H1 (cell line): ENCODE measurements at regions not wholly inside any gene's neighbourhood (a gene's known extent, or its start where the extent isn't known, plus 50 kb on each side); places are given as distances from the start of the nearest gene placed in this dataset.

Experiments
- CTCF ChIA-PET: fragments of 300-600 bp; sonication (Branson Sonifier 250); formaldehyde crosslinking; loops from one replicate; lab custom pipeline; 2021; ENCODE audit not compliant: partially characterized antibody; lab: Charles Lee
- POLR2A ChIA-PET: fragments of 300-600 bp; sonication (Branson Sonifier 250); formaldehyde crosslinking; loops from one replicate; lab custom pipeline; 2021; ENCODE audit warnings: inconsistent platforms; ENCODE audit not compliant: partially characterized antibody; lab: Charles Lee
- DNase-seq, 2 experiments: peaks; one replicate each; pipeline versions ENCODE4 v3.0.0 to v3.0.0-alpha.2; 2010 to 2022; ENCODE audit warnings: low spot score in 2 of 2, low read depth in 1 of 2, mixed read lengths in 1 of 2
- FAIRE-seq: peaks from 2 replicates; lab custom pipeline; 2011; peaks lifted over from hg19 to GRCh38; lab: Jason Lieb, UNC
- H2AFZ ChIP-seq: 2 replicates; pipeline ENCODE4 v1.8.1; 2012; ENCODE audit warnings: low read length, inconsistent platforms
- H2AK5ac ChIP-seq: 2 replicates; pipeline ENCODE4 v1.6.1; 2013; ENCODE audit warnings: low read depth, low read length
- H2BK120ac ChIP-seq: replicated peaks from 2 replicates; pipeline ENCODE3; 2013; ENCODE audit warnings: low read depth, low read length, inconsistent platforms
- H2BK12ac ChIP-seq: 2 replicates; pipeline ENCODE4 v1.6.1; 2013; ENCODE audit warnings: low read depth, low read length
- H2BK15ac ChIP-seq: 2 replicates; pipeline ENCODE4 v1.6.1; 2013; ENCODE audit warnings: low read length
- H2BK20ac ChIP-seq: 2 replicates; pipeline ENCODE4 v1.6.1; 2013; ENCODE audit warnings: low read length
- H2BK5ac ChIP-seq: 2 replicates; pipeline ENCODE4 v1.6.1; 2013; ENCODE audit warnings: low read depth, low read length
- H3K14ac ChIP-seq: 2 replicates; pipeline ENCODE4 v1.6.1; 2013; ENCODE audit warnings: inconsistent platforms; ENCODE audit not compliant: insufficient read length
- H3K18ac ChIP-seq: 2 replicates; pipeline ENCODE4 v1.6.1; 2013; ENCODE audit warnings: low read length; ENCODE audit errors: extremely low read depth
- H3K23ac ChIP-seq: 2 replicates; pipeline ENCODE4 v1.6.1; 2013; ENCODE audit warnings: inconsistent platforms; ENCODE audit not compliant: insufficient read length
- H3K23me2 ChIP-seq: 2 replicates; pipeline ENCODE4 v1.6.1; 2013; ENCODE audit warnings: low read depth, low read length
- H3K27ac ChIP-seq: 2 replicates; pipeline ENCODE4 v1.6.1; 2011; ENCODE audit warnings: low read depth, low read length, inconsistent platforms
- H3K27me3 ChIP-seq, 4 experiments: replicated peaks in 1 of 4; 1 replicate in 1 of 4; 2 replicates in 3 of 4; pipeline versions ENCODE4 v1.6.1 to v1.8.1; 2011 to 2013; ENCODE audit warnings: low read length in 3 of 4, mild to moderate bottlenecking in 3 of 4, inconsistent platforms in 2 of 4, mixed read lengths in 2 of 4, moderate library complexity in 1 of 4; ENCODE audit not compliant: control insufficient read depth in 3 of 4, insufficient read depth in 3 of 4; ENCODE audit errors: extremely low read depth in 1 of 4
- H3K36me3 ChIP-seq, 4 experiments: 2 replicates each; pipeline versions ENCODE4 v1.6.1 to v1.8.1; 2011 to 2013; ENCODE audit warnings: mild to moderate bottlenecking in 4 of 4, low read length in 3 of 4, moderate library complexity in 2 of 4, control low read depth in 1 of 4, inconsistent platforms in 1 of 4; ENCODE audit not compliant: insufficient read depth in 4 of 4, control insufficient read depth in 2 of 4
- H3K4ac ChIP-seq: replicated peaks from 2 replicates; pipeline ENCODE3; 2013; ENCODE audit warnings: low read length, low read depth, mixed read lengths, inconsistent platforms; ENCODE audit not compliant: insufficient read length
- H3K4me1 ChIP-seq, 4 experiments: replicated peaks in 1 of 4; 1 replicate in 1 of 4; 2 replicates in 3 of 4; pipeline versions ENCODE4 v1.6.1 to v1.8.1; 2011 to 2013; ENCODE audit warnings: low read length in 3 of 4, inconsistent platforms in 2 of 4, mixed read lengths in 1 of 4; ENCODE audit not compliant: insufficient read depth in 4 of 4, control insufficient read depth in 3 of 4
- H3K4me2 ChIP-seq, 2 experiments: 2 replicates each; pipeline versions ENCODE4 v1.6.1 to v1.8.1; 2011 to 2013; ENCODE audit warnings: low read depth in 2 of 2, low read length in 2 of 2, control low read depth in 1 of 2, inconsistent platforms in 1 of 2, mild to moderate bottlenecking in 1 of 2; ENCODE audit not compliant: insufficient read depth in 1 of 2
- H3K4me3 ChIP-seq, 4 experiments: fragments of 200-600, 300-600 bp in 1 of 4; sonication (generic), shearing (Covaris generic), sonication (Bioruptor Twin) in 1 of 4; 2 replicates each; pipeline versions ENCODE4 v1.5.1 to v1.8.1; 2011 to 2016; ENCODE audit warnings: low read length in 4 of 4, low read depth in 3 of 4, control low read depth in 2 of 4, inconsistent platforms in 2 of 4, mild to moderate bottlenecking in 2 of 4, mixed read lengths in 1 of 4, moderate library complexity in 1 of 4; ENCODE audit not compliant: insufficient read depth in 2 of 4; ENCODE audit errors: extremely low read depth in 1 of 4
- H3K56ac ChIP-seq: replicated peaks from 2 replicates; pipeline ENCODE3; 2013; ENCODE audit warnings: low read depth, mild to moderate bottlenecking, mixed read lengths, low read length, inconsistent platforms; ENCODE audit not compliant: insufficient read length
- H3K79me1 ChIP-seq: 2 replicates; pipeline ENCODE4 v1.6.1; 2013; ENCODE audit warnings: low read depth, low read length, control low read depth
- H3K79me2 ChIP-seq, 2 experiments: 2 replicates each; pipeline versions ENCODE4 v1.6.1 to v1.8.1; 2012 to 2013; ENCODE audit warnings: low read length in 2 of 2, mild to moderate bottlenecking in 2 of 2, inconsistent platforms in 1 of 2; ENCODE audit not compliant: insufficient read depth in 2 of 2, control insufficient read depth in 1 of 2
- H3K9ac ChIP-seq, 4 experiments: replicated peaks in 1 of 4; 1 replicate in 1 of 4; 2 replicates in 3 of 4; pipeline versions ENCODE4 v1.6.1 to v1.8.1; 2011 to 2013; ENCODE audit warnings: low read depth in 3 of 4, low read length in 3 of 4, control low read depth in 2 of 4, mild to moderate bottlenecking in 2 of 4, moderate library complexity in 2 of 4, inconsistent platforms in 1 of 4; ENCODE audit errors: extremely low read depth in 1 of 4
- H3K9me3 ChIP-seq, 2 experiments: 2 replicates each; pipeline versions ENCODE4 v1.6.1 to v1.8.1; 2012 to 2013; ENCODE audit warnings: mild to moderate bottlenecking in 2 of 2, moderate library complexity in 2 of 2, control low read depth in 1 of 2, inconsistent platforms in 1 of 2, low read depth in 1 of 2, low read length in 1 of 2, mixed read lengths in 1 of 2; ENCODE audit not compliant: insufficient read depth in 2 of 2
- H4K20me1 ChIP-seq, 2 experiments: replicated peaks in 1 of 2; 2 replicates each; pipeline versions ENCODE3 to v1.8.1; 2011 to 2013; ENCODE audit warnings: inconsistent platforms in 2 of 2, low read length in 2 of 2, mild to moderate bottlenecking in 1 of 2; ENCODE audit not compliant: insufficient read depth in 2 of 2, control insufficient read depth in 1 of 2
- H4K5ac ChIP-seq: 2 replicates; pipeline ENCODE4 v1.6.1; 2013; ENCODE audit warnings: low read length, low read depth, mixed read lengths, inconsistent platforms; ENCODE audit not compliant: insufficient read length
- H4K8ac ChIP-seq: 2 replicates; pipeline ENCODE4 v1.8.0; 2013; ENCODE audit warnings: mild to moderate bottlenecking, moderate library complexity, low read length, inconsistent platforms; ENCODE audit not compliant: insufficient read depth; ENCODE audit errors: extremely low read depth
- H4K91ac ChIP-seq: replicated peaks from 2 replicates; pipeline ENCODE3; 2013; ENCODE audit warnings: low read length, mixed read lengths, inconsistent platforms; ENCODE audit not compliant: insufficient read length
- CHD2 ChIP-seq: IDR thresholded peaks from 2 replicates; pipeline ENCODE4 v1.6.1; 2012; ENCODE audit warnings: low read length, improper control_type of control experiment
- JUN ChIP-seq: IDR thresholded peaks from 2 replicates; pipeline ENCODE4 v1.6.1; 2011; ENCODE audit warnings: low read depth, mild to moderate bottlenecking, improper control_type of control experiment, low read length
- POLR2AphosphoS5 ChIP-seq: IDR thresholded peaks from 2 replicates; pipeline ENCODE4 v1.6.1; 2011; ENCODE audit warnings: low read depth, low read length
- RBBP5 ChIP-seq: IDR thresholded peaks from 2 replicates; pipeline ENCODE4 v1.7.1; 2012; ENCODE audit warnings: low read depth, mild to moderate bottlenecking, inconsistent platforms, low read length, moderate library complexity, borderline replicate concordance
- RNF2 ChIP-seq: fragments of 200-900, 300-1000 bp; sonication (generic); IDR thresholded peaks from 2 replicates; pipeline ENCODE4 v1.7.1; 2016; ENCODE audit warnings: borderline replicate concordance, low read depth, mild to moderate bottlenecking, antibody characterized with exemption, low read length; ENCODE audit not compliant: poor library complexity, severe bottlenecking; ENCODE audit errors: missing control alignments
- SP4 ChIP-seq: IDR thresholded peaks from 2 replicates; pipeline ENCODE4 v1.6.1; 2012; ENCODE audit warnings: low read length, inconsistent platforms
- WGBS, 2 experiments: shearing (Covaris generic) in 1 of 2; methylation state at CpG; one replicate each; pipeline versions ENCODE4 v1.1.6 to v1.1.7; 2013 to 2015; ENCODE audit warnings: low lambda C conversion rate in 2 of 2, mixed read lengths in 2 of 2, inconsistent platforms in 1 of 2, low coverage in 1 of 2, missing lambda C conversion rate in 1 of 2; ENCODE audit not compliant: insufficient replicate concordance in 2 of 2, insufficient coverage in 1 of 2, insufficient read length in 1 of 2; ENCODE audit errors: extremely low coverage in 1 of 2, missing lambda C conversion rate in 1 of 2; 5-methylcytosine and 5-hydroxymethylcytosine counted together
- TF ChIP-seq, protein P1 (sequence below): IDR thresholded peaks from 2 replicates; pipeline ENCODE4 v1.6.1; 2011; ENCODE audit warnings: low read depth, mild to moderate bottlenecking, low read length; ENCODE audit not compliant: insufficient read depth

DNA sequence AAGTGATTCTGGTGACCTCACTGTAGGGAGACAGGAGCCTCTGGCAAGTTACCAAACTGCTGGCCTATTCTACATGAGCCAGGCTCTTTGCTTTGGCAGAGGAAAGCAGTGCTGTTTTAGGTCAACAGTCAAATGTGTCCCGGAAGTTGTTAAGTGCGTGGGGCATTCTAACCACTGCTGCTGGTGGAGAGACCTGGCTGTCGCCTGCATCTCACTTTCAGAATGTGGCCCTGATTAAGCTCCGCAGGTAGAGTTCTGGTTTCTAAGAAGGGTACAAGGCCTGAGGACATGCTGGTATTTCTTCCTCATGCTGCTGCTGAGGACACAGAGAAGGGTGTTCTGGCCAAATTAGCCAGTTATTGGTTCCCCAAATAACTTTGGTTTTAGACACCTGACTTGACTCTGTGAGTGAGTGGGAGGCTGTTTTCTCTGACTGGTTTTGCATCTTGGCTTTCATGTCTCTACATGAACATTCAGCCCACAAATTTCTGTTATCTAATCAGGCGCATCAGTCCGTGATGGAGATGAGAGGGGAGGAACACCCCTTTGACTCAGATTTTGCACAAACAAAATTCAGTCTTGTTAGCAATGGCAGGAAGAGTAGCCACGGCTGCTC is 120.8 kb downstream of the LMO4 start:
- H4K91ac ChIP-seq: no peak overlapping the region
- H2BK20ac ChIP-seq: no peak overlapping the region; the same call in 1 of the 2 replicates
- H4K20me1 ChIP-seq: no peaks in the 10 kb centered on the region
- no peak overlapping the region for H3K14ac ChIP-seq
- peaks cover 0 to under 1% (median 0%) of the 10 kb centered on the region in 4 experiments; a peak in 1 of 8 replicates for H3K36me3 ChIP-seq
- no peak overlapping the region for H2BK15ac ChIP-seq
- no peak overlapping the region for H4K5ac ChIP-seq
- no peak overlapping the region for H3K4ac ChIP-seq
- H3K9me3 ChIP-seq: peaks cover 3% of the 10 kb centered on the region in 2 experiments; a peak in 3 of 4 replicates
- H3K4me2 ChIP-seq: no peak overlapping the region
- DNase-seq: no peak
- ChIA-PET POLR2A (no interaction called here), CTCF (interaction anchor here (1.1 kb wide), 1 partner anchor 140 kb away, joined by 3 read pairs; no protein-coding TSS in a partner anchor)
- 0 out of 7 replicates have a peak, but pooled peaks cover 0 to 2% (median 0%) of the 10 kb centered on the region in 4 experiments for H3K4me1 ChIP-seq
- no peak overlapping the region for H2AK5ac ChIP-seq
- no peak overlapping the region for H2BK12ac ChIP-seq
- no peak for FAIRE-seq
- H3K56ac ChIP-seq: no peak overlapping the region
- H3K9ac ChIP-seq: no peak overlapping the region
- H3K79me1 ChIP-seq: no peaks in the 10 kb centered on the region
- no peaks in the 10 kb centered on the region for H3K23me2 ChIP-seq
- H3K27me3 ChIP-seq: no peaks in the 10 kb centered on the region
- no peak overlapping the region for H4K8ac ChIP-seq
- no peak overlapping the region for H2BK120ac ChIP-seq
- peak overlapping the region; percentile 82 for H2AFZ ChIP-seq
- H3K23ac ChIP-seq: no peak overlapping the region
- H3K4me3 ChIP-seq: no peak overlapping the region
- H3K18ac ChIP-seq: no peak overlapping the region
- no peak overlapping the region for H3K27ac ChIP-seq
- no peaks in the 10 kb centered on the region for H3K79me2 ChIP-seq
- no peak overlapping the region for H2BK5ac ChIP-seq
- WGBS, 2 experiments: 89% methylated on average over 7 of the region's 7 CpGs; no CpG with 5 or more reads in 1 of the 2 experiments
- TF ChIP-seq, protein P1, sequence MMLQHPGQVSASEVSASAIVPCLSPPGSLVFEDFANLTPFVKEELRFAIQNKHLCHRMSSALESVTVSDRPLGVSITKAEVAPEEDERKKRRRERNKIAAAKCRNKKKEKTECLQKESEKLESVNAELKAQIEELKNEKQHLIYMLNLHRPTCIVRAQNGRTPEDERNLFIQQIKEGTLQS: no peak
- TF ChIP-seq RNF2 (no peak), RBBP5 (no peak), SP4 (no peak), CHD2 (no peak), JUN (no peak), POLR2AphosphoS5 (no peak)
